PC-9 (cell line): ENCODE measurements at regions not wholly inside any gene's neighbourhood (a gene's known extent, or its start where the extent isn't known, plus 50 kb on each side); places are given as distances from the start of the nearest gene placed in this dataset.

ENCODE experiments used
- BruUV-seq: library from RNA; stranded (reverse); fragments of 400-500 nt; replicated peaks from 2 replicates; lab custom pipeline; 2021; lab: Mats Ljungman, UMichigan
- CTCF ChIA-PET: fragments of 300-600 bp; sonication (Branson Sonifier 250); formaldehyde crosslinking; loops from one replicate; lab custom pipeline; 2022; ENCODE audit warnings: antibody characterized with exemption; lab: Charles Lee
- POLR2A ChIA-PET: fragments of 300-600 bp; sonication (Branson Sonifier 250); formaldehyde crosslinking; loops from one replicate; lab custom pipeline; 2022; ENCODE audit warnings: antibody characterized with exemption; ENCODE audit not compliant: unreplicated experiment; lab: Charles Lee
- DNase-seq, 2 experiments: peaks; one replicate each; pipeline versions ENCODE4 v3.0.0 to v3.0.0-alpha.2; 2015 to 2022; ENCODE audit warnings: mixed read lengths in 1 of 2
- H2AFZ ChIP-seq: fragments of 200-600 bp; sonication (generic); 2 replicates; pipeline ENCODE4 v1.8.1; 2017; ENCODE audit warnings: antibody characterized with exemption
- H3F3A ChIP-seq: fragments of 200-600 bp; sonication (generic); 2 replicates; pipeline ENCODE4 v1.8.1; 2017; ENCODE audit warnings: antibody characterized with exemption, mild to moderate bottlenecking, low read depth; ENCODE audit not compliant: insufficient read depth
- H3K27ac ChIP-seq: fragments of 200-600 bp; sonication (generic); 2 replicates; pipeline ENCODE4 v1.6.1; 2016; ENCODE audit warnings: mixed run types
- H3K27me3 ChIP-seq: fragments of 200-600 bp; sonication (generic); 2 replicates; pipeline ENCODE4 v1.6.1; 2016; ENCODE audit warnings: low read depth, mixed run types; ENCODE audit not compliant: insufficient read depth
- H3K36me3 ChIP-seq: fragments of 200-600 bp; sonication (generic); 2 replicates; pipeline ENCODE4 v1.6.1; 2016; ENCODE audit warnings: low read depth, mixed run types
- H3K4me1 ChIP-seq: fragments of 200-600 bp; sonication (generic); replicated peaks from 2 replicates; pipeline ENCODE4 v1.6.1; 2016; ENCODE audit warnings: mixed run types; ENCODE audit not compliant: insufficient read depth
- H3K4me2 ChIP-seq: fragments of 200-600 bp; sonication (generic); 2 replicates; pipeline ENCODE4 v1.6.1; 2017; ENCODE audit warnings: mixed run types
- H3K4me3 ChIP-seq: fragments of 200-600 bp; sonication (generic); 2 replicates; pipeline ENCODE4 v1.6.1; 2016; ENCODE audit warnings: mixed run types
- H3K79me2 ChIP-seq: fragments of 200-600 bp; sonication (generic); 2 replicates; pipeline ENCODE4 v1.6.1; 2017; ENCODE audit warnings: low read depth, mixed run types
- H3K9me2 ChIP-seq: fragments of 200-600 bp; sonication (generic); 2 replicates; pipeline ENCODE4 v1.8.1; 2017; ENCODE audit warnings: mild to moderate bottlenecking; ENCODE audit not compliant: insufficient read depth
- H3K9me3 ChIP-seq: fragments of 200-600 bp; sonication (generic); 2 replicates; pipeline ENCODE4 v1.8.1; 2016; ENCODE audit warnings: low read depth; ENCODE audit not compliant: insufficient read depth
- H4K20me1 ChIP-seq: fragments of 200-600 bp; sonication (generic); 2 replicates; pipeline ENCODE4 v1.8.1; 2017; ENCODE audit not compliant: insufficient read depth
- CTCF ChIP-seq: fragments of 200-600 bp; sonication (generic); conservative IDR thresholded peaks from 2 replicates; pipeline ENCODE4 v1.6.1; 2017; ENCODE audit warnings: mixed run types, antibody characterized with exemption, mild to moderate bottlenecking, moderate library complexity
- EZH2 ChIP-seq: fragments of 200-600 bp; sonication (generic); IDR thresholded peaks from 2 replicates; pipeline ENCODE4 v1.8.0; 2017; ENCODE audit warnings: antibody characterized with exemption, low read depth
- intact Hi-C: fragments of 100-400 bp; cut with micrococcal nuclease; formaldehyde crosslinking; loops from one replicate; pipeline ENCODE4 v1.10.0; 2022; ENCODE audit not compliant: unreplicated experiment

- ChIA-PET POLR2A (no interaction called here), CTCF (no interaction called here)
- no TSS peak for BruUV-seq
These were observed 118.3 kb upstream of the TMTC1 start for GRCh38 chr12:29902043-29902442.

GRCh38 chr12:29901585-29901984, 117.8 kb upstream of the TMTC1 start:
- BruUV-seq, result no TSS peak
- Histone ChIP-seq H3K9me2 (no peaks in the 10 kb centered on the region), H2AFZ (no peak overlapping the region), H3K9me3 (no peaks in the 10 kb centered on the region), H3K4me1 (no peaks in the 10 kb centered on the region), H3K27ac (no peak overlapping the region), H3K36me3 (no peaks in the 10 kb centered on the region), H4K20me1 (no peaks in the 10 kb centered on the region), H3K4me2 (no peak overlapping the region), H3F3A (no peaks in the 10 kb centered on the region), H3K79me2 (no peaks in the 10 kb centered on the region), H3K4me3 (no peak overlapping the region), H3K27me3 (no peaks in the 10 kb centered on the region)
- intact Hi-C loops, result no loop called here
- POLR2A ChIA-PET, result no interaction called here
- CTCF ChIA-PET, result no interaction called here
- no peak for DNase-seq
- TF ChIP-seq EZH2, result no peak
- TF ChIP-seq CTCF, result no peak

More at GRCh38 chr12:29902043-29902442, 118.3 kb upstream of the TMTC1 start:
- Histone ChIP-seq H3K27me3 (no peaks in the 10 kb centered on the region), H3K9me2 (no peaks in the 10 kb centered on the region), H4K20me1 (no peaks in the 10 kb centered on the region), H2AFZ (no peak overlapping the region), H3K36me3 (no peaks in the 10 kb centered on the region), H3F3A (no peaks in the 10 kb centered on the region), H3K4me2 (no peak overlapping the region), H3K9me3 (no peaks in the 10 kb centered on the region), H3K27ac (no peak overlapping the region), H3K4me3 (no peak overlapping the region), H3K4me1 (no peaks in the 10 kb centered on the region), H3K79me2 (no peaks in the 10 kb centered on the region)
- TF ChIP-seq EZH2, result no peak
- no peak for TF ChIP-seq CTCF
- DNase-seq, result no peak
- intact Hi-C loops, result no loop called here

GRCh38 chr12:29899212-29899931, 115.6 kb upstream of the TMTC1 start:
- H3K4me2 ChIP-seq, result no peak overlapping the region
- H3K79me2 ChIP-seq, result no peaks in the 10 kb centered on the region
- H3K9me3 ChIP-seq, result no peaks in the 10 kb centered on the region
- no peak for DNase-seq
- TF ChIP-seq EZH2, result no peak
- TF ChIP-seq CTCF, result no peak
- no peaks in the 10 kb centered on the region for H3K36me3 ChIP-seq
- ChIA-PET CTCF (no interaction called here), POLR2A (no interaction called here)
- no peaks in the 10 kb centered on the region for H3K9me2 ChIP-seq
- H3K4me3 ChIP-seq, result no peak overlapping the region
- BruUV-seq, result no TSS peak
- H2AFZ ChIP-seq, result no peak overlapping the region
- no peak overlapping the region for H3K27ac ChIP-seq
- intact Hi-C loops, result no loop called here
- no peaks in the 10 kb centered on the region for H3K4me1 ChIP-seq
- no peaks in the 10 kb centered on the region for H4K20me1 ChIP-seq
- H3K27me3 ChIP-seq, result no peaks in the 10 kb centered on the region
- H3F3A ChIP-seq, result no peaks in the 10 kb centered on the region
